GM21423 (cell line): ENCODE measurements at regions not wholly inside any gene's neighbourhood (a gene's known extent, or its start where the extent isn't known, plus 50 kb on each side); places are given as distances from the start of the nearest gene placed in this dataset.

ENCODE experiments used
- ATAC-seq: cut with Tn5 transposase; IDR thresholded peaks from one replicate; pipeline ENCODE4 v1.9.1; 2021; ENCODE audit warnings: mild to moderate bottlenecking, moderate library complexity; ENCODE audit not compliant: unreplicated experiment

DNA sequence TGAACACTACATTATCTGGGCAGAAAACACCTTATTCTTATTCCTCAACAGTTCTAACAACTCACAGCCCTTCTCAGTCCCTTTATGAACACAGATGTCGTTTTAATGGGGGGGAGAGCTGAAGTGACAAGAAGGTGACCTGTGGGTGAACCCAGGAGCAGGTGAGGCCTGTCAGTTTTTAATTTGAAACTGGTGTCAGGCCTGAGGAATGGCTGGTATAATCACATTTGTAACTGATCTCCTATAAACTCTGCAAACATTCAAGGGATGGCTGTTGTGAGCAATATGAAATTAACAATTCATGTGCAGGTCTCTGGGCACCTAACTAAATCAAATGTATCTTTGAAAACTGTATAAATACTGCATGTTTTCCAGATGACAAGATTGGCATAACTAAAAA, 362.1 kb upstream of the NR5A2 start:
- no peak for ATAC-seq

DNA sequence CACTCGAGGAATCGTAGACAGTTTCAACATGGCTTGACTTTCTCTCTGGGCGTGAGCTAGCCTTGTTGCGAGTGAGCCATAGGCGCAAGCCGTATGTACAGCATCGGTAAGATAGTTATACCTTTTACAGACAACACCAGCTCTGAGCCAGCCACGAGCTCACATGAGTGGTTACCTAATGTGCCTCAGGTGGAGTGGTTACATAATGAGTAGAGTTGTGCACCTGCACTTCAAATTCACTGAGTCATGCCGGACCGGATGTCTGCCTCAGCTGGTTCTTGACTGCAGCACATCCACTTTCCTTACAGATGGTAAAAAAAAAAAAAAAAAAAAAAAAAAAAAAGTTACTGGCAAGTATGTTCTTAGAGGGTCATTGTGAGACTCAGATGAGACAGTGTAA, 360.4 kb upstream of the NR5A2 start:
- no peak for ATAC-seq

DNA sequence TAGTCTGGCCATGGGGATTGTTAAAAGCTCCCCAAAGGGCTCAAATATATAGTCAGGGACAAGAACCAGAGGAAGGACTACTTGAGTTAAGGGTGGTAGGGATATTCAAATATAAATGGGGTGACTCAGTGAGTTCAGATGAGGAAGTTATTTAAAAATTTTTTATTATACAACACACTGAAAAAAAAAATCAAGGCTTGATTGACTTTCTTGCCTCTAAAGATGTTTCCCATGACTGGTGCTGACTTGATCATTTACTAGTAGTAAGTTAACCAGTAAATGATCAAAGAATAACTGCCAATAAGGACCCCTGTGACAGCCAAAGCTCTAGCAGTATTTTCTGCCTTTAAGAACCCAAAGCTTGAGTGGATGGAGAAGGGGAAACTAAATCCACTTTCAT, 357.6 kb upstream of the NR5A2 start:
- no peak for ATAC-seq

DNA sequence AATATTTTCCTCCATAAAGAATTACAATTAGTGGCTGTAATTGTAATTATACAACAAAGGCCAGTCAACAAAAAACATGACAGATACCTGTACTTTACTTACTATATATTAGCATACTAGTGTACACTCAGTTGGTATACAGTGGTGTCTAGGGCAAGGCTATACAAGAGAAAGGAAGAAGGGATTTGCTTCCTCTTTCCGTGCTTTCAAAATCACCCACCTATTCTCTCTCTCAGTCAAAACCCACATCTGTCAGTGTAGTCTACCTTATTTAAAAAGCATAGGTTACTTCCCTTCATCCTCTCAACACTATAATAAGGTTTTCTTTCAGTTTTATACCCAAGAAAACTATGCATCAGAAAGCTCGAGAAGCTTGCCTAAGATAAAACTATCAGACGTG, 355.8 kb upstream of the NR5A2 start:
- no peak for ATAC-seq

- no peak for ATAC-seq
Observed at GRCh38 chr1:199675937-199676336, 351.6 kb upstream of the NR5A2 start.

DNA sequence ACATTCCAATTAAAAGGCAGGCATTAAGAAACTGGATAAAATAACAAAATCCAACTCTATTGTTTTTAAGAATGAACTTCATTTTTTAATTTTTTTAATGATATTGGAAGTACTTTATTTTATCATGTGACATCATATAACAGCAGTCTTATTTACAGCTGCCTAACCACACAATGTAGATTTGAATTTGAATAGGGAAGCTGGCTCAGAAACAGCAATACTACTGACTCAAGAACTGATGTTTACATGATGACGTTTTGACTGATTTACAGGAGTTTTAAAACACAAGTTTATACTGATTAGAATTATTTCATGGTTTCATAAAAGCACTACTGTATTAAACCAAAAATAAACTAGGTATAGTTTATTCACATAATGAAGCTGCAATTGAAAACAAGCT, 348.7 kb upstream of the NR5A2 start:
- no peak for ATAC-seq

- ATAC-seq, result no peak
Observed at GRCh38 chr1:199682081-199682480, 345.4 kb upstream of the NR5A2 start.

DNA sequence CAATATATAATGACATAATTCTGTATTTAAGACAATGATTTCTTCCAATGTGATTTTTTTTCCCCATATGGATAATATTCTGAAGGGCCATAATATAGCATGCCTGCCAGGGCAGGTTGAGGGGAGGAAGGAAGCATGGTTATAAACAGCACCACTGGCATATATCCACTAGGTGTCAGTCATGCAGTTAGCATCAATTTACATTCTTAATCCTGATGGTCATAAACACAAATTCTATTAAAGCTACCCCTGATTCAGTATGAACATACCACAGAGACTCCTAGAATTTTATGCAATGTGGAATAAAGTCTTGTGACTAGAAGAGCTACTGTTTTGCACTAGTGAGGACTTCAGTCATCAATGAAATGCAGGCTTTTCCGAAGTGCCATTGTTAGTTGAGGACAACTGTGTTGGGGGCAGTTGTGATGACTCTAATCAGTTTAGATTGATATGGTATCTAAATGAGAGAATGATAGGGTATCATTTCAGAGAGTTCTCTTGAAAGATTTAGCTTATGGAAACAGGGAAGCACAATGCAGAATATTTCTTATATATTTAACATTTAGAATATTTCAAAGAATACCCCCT, 342.7 kb upstream of the NR5A2 start:
- peak; percentile 85 for ATAC-seq

- no peak for ATAC-seq
Observed at GRCh38 chr1:199685369-199685768, 342.1 kb upstream of the NR5A2 start.

DNA sequence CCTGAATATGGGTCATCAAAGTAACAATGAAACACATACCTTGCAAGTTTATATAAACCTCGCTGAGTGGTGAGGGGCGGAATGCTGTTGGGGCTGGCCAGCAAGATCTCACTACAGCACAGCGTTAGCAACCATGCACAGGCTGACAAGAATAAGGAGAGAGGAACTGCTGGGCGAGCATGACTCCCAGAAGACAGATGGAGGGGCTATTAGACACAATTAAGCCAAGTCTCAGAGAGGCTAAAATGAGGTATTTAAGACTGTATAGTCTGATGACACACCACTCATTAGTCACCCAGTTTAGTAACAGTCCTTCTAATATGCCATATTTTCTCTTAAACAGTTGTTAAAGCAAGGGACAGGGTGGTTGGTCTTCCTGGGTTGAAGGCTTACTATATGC, 340.2 kb upstream of the NR5A2 start:
- no peak for ATAC-seq

DNA sequence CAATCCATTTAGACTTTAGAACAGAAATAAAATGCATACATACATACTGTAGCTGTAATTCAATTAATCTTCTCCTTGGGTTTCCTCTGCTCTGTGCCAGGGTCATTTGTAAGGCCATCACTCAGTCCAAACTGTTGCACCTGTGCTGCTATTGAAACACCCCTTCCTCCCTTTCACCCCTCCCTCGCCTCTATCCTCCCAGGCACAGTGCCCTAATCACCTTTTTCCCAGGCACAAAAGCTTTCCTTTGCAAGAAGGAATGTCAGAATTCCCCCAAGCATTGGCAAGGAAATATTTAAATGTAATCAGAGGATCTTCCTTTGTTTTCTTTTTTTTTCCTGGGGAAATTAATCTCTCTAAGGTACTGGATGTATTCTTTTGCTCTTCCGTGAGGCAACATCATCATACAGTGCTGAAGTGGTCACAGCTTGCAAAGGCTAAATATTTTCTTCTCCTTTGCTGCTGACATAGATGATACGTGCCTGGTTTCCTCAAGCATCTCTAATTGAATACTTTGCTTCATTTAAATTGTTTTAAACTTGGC, 339.3 kb upstream of the NR5A2 start:
- ATAC-seq, result no peak

DNA sequence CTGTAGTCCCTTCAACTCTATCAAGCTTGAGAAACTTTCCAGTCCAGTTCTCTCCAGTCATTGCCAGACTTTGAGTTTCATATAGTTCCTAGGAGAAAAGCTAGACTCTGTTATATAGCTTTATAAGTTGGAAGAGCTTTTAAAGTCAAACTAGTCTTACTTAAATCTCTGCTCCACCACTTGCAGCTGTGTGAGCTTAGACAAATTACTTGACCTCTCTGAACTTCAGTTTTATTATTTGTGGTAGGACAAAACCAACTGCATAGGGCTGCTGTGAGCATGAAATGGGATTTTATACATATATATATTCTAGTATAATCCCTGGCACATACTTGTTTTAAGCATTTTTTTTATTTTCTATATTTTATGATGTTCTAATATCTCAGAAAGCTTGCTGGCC, 338.7 kb upstream of the NR5A2 start:
- no peak for ATAC-seq

DNA sequence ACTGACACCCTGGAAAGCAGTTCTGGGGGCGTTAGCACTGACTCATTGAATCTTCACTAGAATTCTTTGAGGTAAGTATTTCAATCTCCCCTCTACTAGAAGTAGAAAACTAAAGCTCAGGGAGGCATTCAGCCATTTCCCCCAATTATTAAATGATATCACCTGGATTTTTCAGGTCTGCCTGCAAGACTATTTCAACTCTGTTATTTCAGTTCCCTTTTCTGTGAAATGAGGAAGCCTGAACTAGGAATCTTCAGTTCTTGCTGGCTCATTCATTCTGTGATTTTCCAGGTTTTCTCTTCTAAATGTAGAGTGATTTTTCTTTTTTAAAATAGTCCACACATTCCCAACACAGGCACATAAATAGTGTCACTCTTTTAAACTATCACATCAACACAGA, 337.0 kb upstream of the NR5A2 start:
- no peak for ATAC-seq

GRCh38 chr1:199691540-199691939, 336.0 kb upstream of the NR5A2 start:
- no peak for ATAC-seq

DNA sequence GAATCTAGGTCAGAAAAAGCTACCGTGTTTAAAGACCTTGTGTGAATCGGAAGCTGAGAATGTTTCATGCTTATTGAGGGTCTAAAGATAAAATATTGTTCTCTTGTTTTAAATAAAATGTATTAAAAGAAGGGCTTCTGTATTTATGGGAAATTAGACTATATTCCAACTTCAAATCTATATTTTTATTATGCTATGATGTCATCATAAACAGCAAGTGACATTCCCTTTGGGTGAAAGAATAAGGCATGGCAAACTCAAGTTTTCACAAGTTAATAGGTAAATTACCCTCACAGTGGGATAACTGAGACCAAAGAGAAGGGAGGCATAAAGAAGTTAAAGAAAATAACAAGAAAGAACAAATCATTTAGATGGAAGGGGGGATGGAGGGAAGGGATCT, 333.8 kb upstream of the NR5A2 start:
- no peak for ATAC-seq

GRCh38 chr1:199696225-199696624, 331.3 kb upstream of the NR5A2 start:
- ATAC-seq, result no peak

GRCh38 chr1:199698222-199698621, 329.3 kb upstream of the NR5A2 start:
- no peak for ATAC-seq

DNA sequence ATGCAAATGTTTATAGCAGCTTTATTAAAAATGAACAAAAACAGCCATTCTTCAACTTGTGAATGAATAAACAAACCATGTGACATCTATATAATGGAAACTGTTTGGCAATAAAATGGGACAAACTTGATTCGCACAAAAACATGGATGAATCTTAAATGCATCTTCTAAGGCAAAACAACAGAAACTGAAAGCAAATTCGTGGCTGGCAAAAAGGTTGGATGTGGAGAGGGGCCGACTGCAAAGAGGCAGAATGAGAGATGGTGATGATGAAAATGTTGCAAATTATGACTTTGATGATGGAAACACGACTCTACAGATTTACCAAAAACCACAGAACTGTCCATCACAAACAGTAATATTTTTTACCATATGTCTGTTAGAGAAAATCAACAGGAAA, 327.0 kb upstream of the NR5A2 start:
- no peak for ATAC-seq

GRCh38 chr1:199701726-199702125, 325.8 kb upstream of the NR5A2 start:
- no peak for ATAC-seq

- no peak for ATAC-seq
Observed at GRCh38 chr1:199704231-199704630, 323.3 kb upstream of the NR5A2 start.

GRCh38 chr1:199705825-199706224, 321.7 kb upstream of the NR5A2 start:
- ATAC-seq, result no peak

GRCh38 chr1:199706826-199707606, 320.5 kb upstream of the NR5A2 start:
- ATAC-seq, result no peak

DNA sequence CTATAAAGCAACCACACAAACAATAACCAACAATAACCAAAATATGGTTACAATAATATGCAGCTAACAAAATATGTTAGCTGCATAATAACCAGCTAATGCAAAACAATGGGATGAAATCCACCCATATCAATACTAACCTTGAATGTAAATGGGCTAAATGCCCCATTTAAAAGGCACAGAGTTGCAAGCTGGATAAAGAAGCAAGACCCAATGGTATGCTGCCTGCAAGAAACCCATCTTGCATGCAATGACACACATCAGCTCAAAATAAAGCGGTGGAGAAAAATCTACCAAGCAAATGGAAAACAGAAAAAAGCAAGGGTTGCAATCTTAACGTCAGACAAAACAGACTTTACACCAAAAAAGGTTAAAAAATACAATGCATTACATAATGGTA, 316.5 kb upstream of the NR5A2 start:
- ATAC-seq, result no peak
